ENCODE measurements at regions not wholly inside any gene's neighbourhood (a gene's known extent, or its start where the extent isn't known, plus 50 kb on each side); places are given as distances from the start of the nearest gene placed in this dataset.

DNA sequence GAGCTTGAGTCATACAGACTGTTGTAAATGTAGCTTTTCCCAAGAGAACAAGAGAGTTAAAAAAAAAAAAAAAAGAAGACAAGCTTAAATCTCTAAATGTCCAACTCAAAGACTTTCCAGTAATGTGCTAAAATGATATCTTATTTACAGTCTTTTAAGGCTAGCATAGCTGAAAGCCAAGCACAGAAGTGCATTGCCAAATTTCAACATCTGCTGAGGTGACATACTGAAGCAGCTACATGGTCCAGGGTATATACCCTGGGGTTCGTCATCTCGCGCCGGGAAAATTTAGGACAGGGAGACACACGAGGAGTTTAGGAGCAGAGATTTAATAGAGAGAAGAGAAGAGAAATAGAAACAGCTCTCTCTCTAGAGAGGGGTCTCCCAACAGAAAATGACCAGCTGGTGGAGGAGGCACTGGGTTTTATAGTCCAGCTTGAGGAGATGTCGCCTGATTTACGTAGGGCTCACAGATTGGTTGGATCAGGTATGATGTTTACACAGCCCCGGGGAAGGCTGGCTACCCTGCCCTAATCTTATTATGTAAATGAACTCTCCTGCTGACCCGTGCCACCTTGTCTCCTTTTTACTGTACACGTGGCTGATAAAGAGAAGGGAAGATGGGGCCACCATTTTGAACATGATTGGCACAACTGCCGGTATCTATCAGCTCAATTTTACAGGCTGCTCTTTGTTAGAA, 172.7 kb downstream of the TRIM33 start:
- no peak overlapping the region for H3K4me3 ChIP-seq
- no peaks in the 10 kb centered on the region for H3K27me3 ChIP-seq (replicated peaks; ENCODE audit: insufficient read depth)
- H3K9me3 ChIP-seq = no peaks in the 10 kb centered on the region
- H3K4me1 ChIP-seq (ENCODE audit: control insufficient read depth in 1 of 2, low read depth in 2 of 2) = no peaks in the 10 kb centered on the region
- no peak overlapping the region for H3K27ac ChIP-seq
- no peak for ATAC-seq (ENCODE audit: insufficient number of reproducible peaks, low FRiP score, low read depth)
- no peaks in the 10 kb centered on the region for H3K36me3 ChIP-seq
- TF ChIP-seq, protein P1, sequence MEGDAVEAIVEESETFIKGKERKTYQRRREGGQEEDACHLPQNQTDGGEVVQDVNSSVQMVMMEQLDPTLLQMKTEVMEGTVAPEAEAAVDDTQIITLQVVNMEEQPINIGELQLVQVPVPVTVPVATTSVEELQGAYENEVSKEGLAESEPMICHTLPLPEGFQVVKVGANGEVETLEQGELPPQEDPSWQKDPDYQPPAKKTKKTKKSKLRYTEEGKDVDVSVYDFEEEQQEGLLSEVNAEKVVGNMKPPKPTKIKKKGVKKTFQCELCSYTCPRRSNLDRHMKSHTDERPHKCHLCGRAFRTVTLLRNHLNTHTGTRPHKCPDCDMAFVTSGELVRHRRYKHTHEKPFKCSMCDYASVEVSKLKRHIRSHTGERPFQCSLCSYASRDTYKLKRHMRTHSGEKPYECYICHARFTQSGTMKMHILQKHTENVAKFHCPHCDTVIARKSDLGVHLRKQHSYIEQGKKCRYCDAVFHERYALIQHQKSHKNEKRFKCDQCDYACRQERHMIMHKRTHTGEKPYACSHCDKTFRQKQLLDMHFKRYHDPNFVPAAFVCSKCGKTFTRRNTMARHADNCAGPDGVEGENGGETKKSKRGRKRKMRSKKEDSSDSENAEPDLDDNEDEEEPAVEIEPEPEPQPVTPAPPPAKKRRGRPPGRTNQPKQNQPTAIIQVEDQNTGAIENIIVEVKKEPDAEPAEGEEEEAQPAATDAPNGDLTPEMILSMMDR (IDR thresholded peaks at IDR 0.05) = no peak
- no peak for DNase-seq (ENCODE audit: low spot score)

DNA sequence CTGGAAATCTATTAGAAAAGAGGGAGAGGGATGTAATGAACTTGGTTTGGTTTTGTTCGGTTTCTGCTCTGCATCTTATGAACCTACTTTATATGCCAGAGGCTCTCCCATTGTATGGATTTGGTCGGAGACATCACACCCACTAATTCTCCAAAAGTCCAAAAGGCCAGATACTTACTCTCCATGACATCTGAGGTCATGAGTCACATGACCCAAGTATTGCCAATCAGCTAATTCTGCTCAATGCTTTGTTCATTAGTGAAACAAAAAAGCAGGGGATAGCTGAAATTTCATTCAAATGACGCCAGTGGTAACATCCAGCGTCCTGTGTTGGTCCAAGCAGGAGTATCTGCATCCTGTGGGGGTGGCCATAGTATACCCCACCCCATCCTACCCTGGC, 173.6 kb downstream of the TRIM33 start:
- Histone ChIP-seq H3K4me1 (ENCODE audit: control insufficient read depth in 1 of 2, low read depth in 2 of 2) (no peaks in the 10 kb centered on the region), H3K27ac (no peak overlapping the region), H3K4me3 (no peak overlapping the region), H3K36me3 (no peaks in the 10 kb centered on the region), H3K9me3 (no peaks in the 10 kb centered on the region), H3K27me3 (replicated peaks; ENCODE audit: insufficient read depth) (no peaks in the 10 kb centered on the region)
- ATAC-seq (ENCODE audit: insufficient number of reproducible peaks, low FRiP score, low read depth) (no peak), DNase-seq (ENCODE audit: low spot score) (no peak)
- TF ChIP-seq, protein P1 (IDR thresholded peaks at IDR 0.05) = no peak

GRCh38 chr1:114336360-114336759, 174.6 kb downstream of the TRIM33 start:
- Histone ChIP-seq H3K36me3 (no peaks in the 10 kb centered on the region), H3K27ac (no peak overlapping the region), H3K4me3 (no peak overlapping the region), H3K9me3 (no peaks in the 10 kb centered on the region), H3K4me1 (ENCODE audit: control insufficient read depth in 1 of 2, low read depth in 2 of 2) (no peaks in the 10 kb centered on the region), H3K27me3 (replicated peaks; ENCODE audit: insufficient read depth) (no peaks in the 10 kb centered on the region)
- TF ChIP-seq, protein P1 (IDR thresholded peaks at IDR 0.05) = no peak
- DNase-seq (ENCODE audit: low spot score) = no peak
- ATAC-seq (ENCODE audit: insufficient number of reproducible peaks, low FRiP score, low read depth) = no peak

GRCh38 chr1:114335273-114335672, 175.7 kb downstream of the TRIM33 start:
- Histone ChIP-seq H3K27ac (no peak overlapping the region), H3K9me3 (no peaks in the 10 kb centered on the region), H3K4me1 (ENCODE audit: control insufficient read depth in 1 of 2, low read depth in 2 of 2) (no peaks in the 10 kb centered on the region), H3K4me3 (no peak overlapping the region), H3K36me3 (no peaks in the 10 kb centered on the region), H3K27me3 (replicated peaks; ENCODE audit: insufficient read depth) (no peaks in the 10 kb centered on the region)
- DNase-seq (ENCODE audit: low spot score) (no peak), ATAC-seq (ENCODE audit: insufficient number of reproducible peaks, low FRiP score, low read depth) (no peak)
- TF ChIP-seq, protein P1 (IDR thresholded peaks at IDR 0.05) = no peak

- ATAC-seq (ENCODE audit: insufficient number of reproducible peaks, low FRiP score, low read depth) (no peak), DNase-seq (ENCODE audit: low spot score) (no peak)
These were observed 176.7 kb downstream of the TRIM33 start for GRCh38 chr1:114334297-114334696.

More at GRCh38 chr1:114334297-114334696, 176.7 kb downstream of the TRIM33 start:
- Histone ChIP-seq H3K4me1 (ENCODE audit: control insufficient read depth in 1 of 2, low read depth in 2 of 2) (no peaks in the 10 kb centered on the region), H3K4me3 (no peak overlapping the region), H3K27ac (no peak overlapping the region), H3K27me3 (replicated peaks; ENCODE audit: insufficient read depth) (no peaks in the 10 kb centered on the region), H3K36me3 (no peaks in the 10 kb centered on the region), H3K9me3 (no peaks in the 10 kb centered on the region)
- TF ChIP-seq, protein P1 (IDR thresholded peaks at IDR 0.05) = no peak
